HCT116 (cell line): ENCODE measurements at regions not wholly inside any gene's neighbourhood (a gene's known extent, or its start where the extent isn't known, plus 50 kb on each side); places are given as distances from the start of the nearest gene placed in this dataset.

ENCODE experiments used
- ATAC-seq: fragments of 200-7000 bp; cut with Tn5 transposase; 2 replicates; pipeline ENCODE4 v1.9.1; 2020; ENCODE audit warnings: mild to moderate bottlenecking, moderate library complexity
- BruUV-seq: library from RNA; stranded (reverse); fragments of 400-500 nt; replicated peaks from 2 replicates; lab custom pipeline; 2021; lab: Mats Ljungman, UMichigan
- CTCF ChIA-PET: fragments of 300-600 bp; sonication (Branson Sonifier 250); formaldehyde crosslinking; loops from one replicate; lab custom pipeline; 2021; ENCODE audit warnings: antibody characterized with exemption; lab: Charles Lee
- POLR2A ChIA-PET: fragments of 300-600, 350-600 bp; sonication (Branson Sonifier 250); formaldehyde crosslinking; loops from one replicate; lab custom pipeline; 2021; ENCODE audit warnings: antibody characterized with exemption; lab: Charles Lee
- RAD21 ChIA-PET, 2 experiments: fragments of 300-600 bp; sonication (Branson Sonifier 250); formaldehyde crosslinking; loops; one replicate each; lab custom pipeline; 2023; ENCODE audit warnings: low total read pairs in 2 of 2; ENCODE audit not compliant: uncharacterized antibody in 2 of 2, unreplicated experiment in 2 of 2, low non-redundant PET in 1 of 2; lab: Charles Lee
- DNase-seq: peaks from one replicate; pipeline ENCODE4 v3.0.0-alpha.2; 2010; ENCODE audit warnings: low read depth, low spot score
- H2AFZ ChIP-seq: fragments of 200-600 bp; shearing (Covaris generic), sonication (generic); 2 replicates; pipeline ENCODE4 v1.6.1; 2017; ENCODE audit warnings: low read depth, mixed run types, mixed read lengths, antibody characterized with exemption, low read length; ENCODE audit not compliant: poor library complexity, severe bottlenecking
- H3K27ac ChIP-seq: 2 replicates; pipeline ENCODE4 v1.5.1; 2012; ENCODE audit warnings: low read depth, low read length
- H3K27me3 ChIP-seq: fragments of 200-600 bp; sonication (generic); 2 replicates; pipeline ENCODE4 v1.6.1; 2016; ENCODE audit warnings: mixed run types, low read length, mixed read lengths; ENCODE audit not compliant: insufficient read depth
- H3K36me3 ChIP-seq, 2 experiments: fragments of 200-500 bp in 1 of 2; fragments of 200-600 bp in 1 of 2; sonication (Bioruptor generic) in 1 of 2; sonication (generic) in 1 of 2; 2 replicates each; pipeline versions ENCODE4 v1.5.1 to v1.6.1; 2014 to 2016; ENCODE audit warnings: low read length in 2 of 2, inconsistent platforms in 1 of 2, mixed read lengths in 1 of 2, mixed run types in 1 of 2; ENCODE audit not compliant: insufficient read depth in 2 of 2, control insufficient read depth in 1 of 2
- H3K4me1 ChIP-seq, 2 experiments: fragments of 200-600 bp in 1 of 2; sonication (generic) in 1 of 2; 2 replicates each; pipeline versions ENCODE4 v1.5.1 to v1.6.1; 2012 to 2017; ENCODE audit warnings: low read length in 2 of 2, inconsistent platforms in 1 of 2, mild to moderate bottlenecking in 1 of 2, mixed read lengths in 1 of 2, mixed run types in 1 of 2, moderate library complexity in 1 of 2; ENCODE audit not compliant: insufficient read depth in 2 of 2, control insufficient read depth in 1 of 2
- H3K4me2 ChIP-seq: fragments of 200-600 bp; sonication (generic); 2 replicates; pipeline ENCODE4 v1.6.1; 2017; ENCODE audit warnings: mixed run types, low read length, mixed read lengths
- H3K4me3 ChIP-seq, 2 experiments: fragments of 200-600 bp in 1 of 2; sonication (generic) in 1 of 2; replicated peaks in 1 of 2; 2 replicates each; pipeline ENCODE4 v1.5.1; 2011 to 2016; ENCODE audit warnings: low read length in 2 of 2, control low read depth in 1 of 2, low read depth in 1 of 2, mild to moderate bottlenecking in 1 of 2, mixed read lengths in 1 of 2, mixed run types in 1 of 2
- H3K79me2 ChIP-seq: fragments of 200-600 bp; sonication (generic); 2 replicates; pipeline ENCODE4 v1.6.1; 2017; ENCODE audit warnings: mild to moderate bottlenecking, mixed run types, low read length, moderate library complexity, mixed read lengths; ENCODE audit not compliant: insufficient read depth
- H3K9ac ChIP-seq: fragments of 200-600 bp; sonication (generic); 2 replicates; pipeline ENCODE4 v1.6.1; 2016; ENCODE audit warnings: low read length, mixed read lengths
- H3K9me2 ChIP-seq: fragments of 200-600 bp; sonication (generic), shearing (Covaris generic); 2 replicates; pipeline ENCODE4 v1.6.1; 2017; ENCODE audit warnings: mixed run types, mild to moderate bottlenecking, moderate library complexity; ENCODE audit not compliant: insufficient read depth
- H3K9me3 ChIP-seq, 2 experiments: fragments of 200-500 bp in 1 of 2; fragments of 200-600 bp in 1 of 2; sonication (Bioruptor generic) in 1 of 2; sonication (generic) in 1 of 2; 2 replicates each; pipeline ENCODE4 v1.6.1; 2014 to 2017; ENCODE audit warnings: low read length in 2 of 2, mixed read lengths in 2 of 2, inconsistent platforms in 1 of 2, low read depth in 1 of 2, mild to moderate bottlenecking in 1 of 2, mixed run types in 1 of 2, moderate library complexity in 1 of 2; ENCODE audit not compliant: control insufficient read depth in 1 of 2, insufficient read depth in 1 of 2
- H4K20me1 ChIP-seq: fragments of 200-600 bp; sonication (generic), shearing (Covaris generic); 2 replicates; pipeline ENCODE4 v1.6.1; 2017; ENCODE audit warnings: mixed run types, mild to moderate bottlenecking, moderate library complexity; ENCODE audit not compliant: insufficient read depth
- CEBPB ChIP-seq: IDR thresholded peaks from 2 replicates; pipeline ENCODE4 v1.6.1; 2012; ENCODE audit warnings: low read depth
- EGR1 ChIP-seq: IDR thresholded peaks from 2 replicates; pipeline ENCODE4 v1.6.1; 2012; ENCODE audit warnings: low read depth
- EZH2 ChIP-seq: fragments of 200-600 bp; sonication (generic); IDR thresholded peaks from 2 replicates; pipeline ENCODE4 v1.6.1; 2017; ENCODE audit warnings: antibody characterized with exemption, mixed run types
- EZH2phosphoT487 ChIP-seq: fragments of 200-600 bp; IDR thresholded peaks from 2 replicates; pipeline ENCODE4 v1.6.1; 2018; ENCODE audit warnings: antibody characterized with exemption, borderline replicate concordance
- FOSL1 ChIP-seq: IDR thresholded peaks from 2 replicates; pipeline ENCODE4 v1.6.1; 2012; ENCODE audit warnings: low read depth
- JUND ChIP-seq: IDR thresholded peaks from 2 replicates; pipeline ENCODE4 v1.6.1; 2012
- POLR2AphosphoS5 ChIP-seq: IDR thresholded peaks from 2 replicates; pipeline ENCODE4 v1.6.1; 2011; ENCODE audit warnings: mild to moderate bottlenecking, low read depth, low read length, moderate library complexity
- RAD21 ChIP-seq: IDR thresholded peaks from 2 replicates; pipeline ENCODE4 v1.6.1; 2012; ENCODE audit warnings: low read depth, mild to moderate bottlenecking
- YY1 ChIP-seq: IDR thresholded peaks from 2 replicates; pipeline ENCODE4 v1.6.1; 2011; ENCODE audit warnings: low read length, low read depth, moderate library complexity, mild to moderate bottlenecking; ENCODE audit not compliant: insufficient replicate concordance; ENCODE audit errors: extremely low read depth
- ZFX ChIP-seq: fragments of 450-650 bp; IDR thresholded peaks from 2 replicates; pipeline ENCODE4 v1.6.1; 2017
- intact Hi-C: fragments of 100-400 bp; cut with micrococcal nuclease; formaldehyde crosslinking; loops from 2 replicates; pipeline ENCODE4 v1.10.0; 2022
- TF ChIP-seq, protein P1 (sequence below): IDR thresholded peaks from 2 replicates; pipeline ENCODE4 v1.6.1; 2012
- TF ChIP-seq, protein P2 (sequence below): IDR thresholded peaks from 2 replicates; pipeline ENCODE4 v1.6.1; 2012
- TF ChIP-seq, protein P3 (sequence below): IDR thresholded peaks from 2 replicates; pipeline ENCODE4 v1.6.1; 2012; ENCODE audit warnings: low read depth
- TF ChIP-seq, protein P4 (sequence below), 3 experiments: fragments of 200-600 bp in 1 of 3; sonication (generic) in 1 of 3; IDR thresholded peaks in 2 of 3; conservative IDR thresholded peaks in 1 of 3; 2 replicates each; pipeline ENCODE4 v1.5.1; 2012 to 2017; ENCODE audit warnings: low read depth in 2 of 3, low read length in 2 of 3, antibody characterized with exemption in 1 of 3, borderline replicate concordance in 1 of 3, control low read depth in 1 of 3, mild to moderate bottlenecking in 1 of 3, mixed read lengths in 1 of 3, mixed run types in 1 of 3, moderate library complexity in 1 of 3; ENCODE audit not compliant: insufficient read depth in 1 of 3

- H3K27me3 ChIP-seq: no peaks in the 10 kb centered on the region
- no peaks in the 10 kb centered on the region for H3K9me3 ChIP-seq
- intact Hi-C loops: no loop called here
- H3K36me3 ChIP-seq: no peaks in the 10 kb centered on the region
- no peak for ATAC-seq
- DNase-seq: no peak
- H3K27ac ChIP-seq: no peak overlapping the region
- RAD21 ChIA-PET: no interaction called here
- H2AFZ ChIP-seq: no peak overlapping the region
- no peak overlapping the region for H3K9ac ChIP-seq
- POLR2A ChIA-PET: no interaction called here
- H3K4me3 ChIP-seq: no peak overlapping the region
- no peaks in the 10 kb centered on the region for H3K9me2 ChIP-seq
- no TSS peak for BruUV-seq
- CTCF ChIA-PET: no interaction called here
- no peaks in the 10 kb centered on the region for H4K20me1 ChIP-seq
- TF ChIP-seq, protein P1, sequence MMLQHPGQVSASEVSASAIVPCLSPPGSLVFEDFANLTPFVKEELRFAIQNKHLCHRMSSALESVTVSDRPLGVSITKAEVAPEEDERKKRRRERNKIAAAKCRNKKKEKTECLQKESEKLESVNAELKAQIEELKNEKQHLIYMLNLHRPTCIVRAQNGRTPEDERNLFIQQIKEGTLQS: no peak
- TF ChIP-seq ZFX (no peak), EZH2 (no peak), RAD21 (no peak), FOSL1 (no peak), POLR2AphosphoS5 (no peak), EGR1 (no peak), YY1 (no peak)
- TF ChIP-seq, protein P2, sequence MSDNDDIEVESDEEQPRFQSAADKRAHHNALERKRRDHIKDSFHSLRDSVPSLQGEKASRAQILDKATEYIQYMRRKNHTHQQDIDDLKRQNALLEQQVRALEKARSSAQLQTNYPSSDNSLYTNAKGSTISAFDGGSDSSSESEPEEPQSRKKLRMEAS: no peak
- no peaks in the 10 kb centered on the region for H3K4me1 ChIP-seq
- H3K79me2 ChIP-seq: no peaks in the 10 kb centered on the region
- H3K4me2 ChIP-seq: no peak overlapping the region
Observed at GRCh38 chr5:111606194-111606593, 93.9 kb upstream of the STARD4 start.

GRCh38 chr5:111603446-111603827, 91.1 kb upstream of the STARD4 start:
- ATAC-seq: no peak
- POLR2A ChIA-PET: no interaction called here

More at GRCh38 chr5:111603446-111603827, 91.1 kb upstream of the STARD4 start:
- Histone ChIP-seq H3K27ac (no peak overlapping the region), H3K36me3 (no peaks in the 10 kb centered on the region), H3K4me1 (no peaks in the 10 kb centered on the region), H3K4me2 (no peak overlapping the region), H3K9me2 (no peaks in the 10 kb centered on the region), H3K79me2 (no peaks in the 10 kb centered on the region), H3K9ac (no peak overlapping the region), H3K9me3 (no peaks in the 10 kb centered on the region), H4K20me1 (no peaks in the 10 kb centered on the region), H2AFZ (no peak overlapping the region), H3K4me3 (no peak overlapping the region), H3K27me3 (no peaks in the 10 kb centered on the region)
- CTCF ChIA-PET: no interaction called here
- intact Hi-C loops: no loop called here
- TF ChIP-seq FOSL1 (no peak), JUND (no peak), EGR1 (no peak), RAD21 (no peak), CEBPB (no peak), EZH2phosphoT487 (no peak), ZFX (no peak), POLR2AphosphoS5 (no peak)
- TF ChIP-seq, protein P2: no peak
- TF ChIP-seq, protein P3, sequence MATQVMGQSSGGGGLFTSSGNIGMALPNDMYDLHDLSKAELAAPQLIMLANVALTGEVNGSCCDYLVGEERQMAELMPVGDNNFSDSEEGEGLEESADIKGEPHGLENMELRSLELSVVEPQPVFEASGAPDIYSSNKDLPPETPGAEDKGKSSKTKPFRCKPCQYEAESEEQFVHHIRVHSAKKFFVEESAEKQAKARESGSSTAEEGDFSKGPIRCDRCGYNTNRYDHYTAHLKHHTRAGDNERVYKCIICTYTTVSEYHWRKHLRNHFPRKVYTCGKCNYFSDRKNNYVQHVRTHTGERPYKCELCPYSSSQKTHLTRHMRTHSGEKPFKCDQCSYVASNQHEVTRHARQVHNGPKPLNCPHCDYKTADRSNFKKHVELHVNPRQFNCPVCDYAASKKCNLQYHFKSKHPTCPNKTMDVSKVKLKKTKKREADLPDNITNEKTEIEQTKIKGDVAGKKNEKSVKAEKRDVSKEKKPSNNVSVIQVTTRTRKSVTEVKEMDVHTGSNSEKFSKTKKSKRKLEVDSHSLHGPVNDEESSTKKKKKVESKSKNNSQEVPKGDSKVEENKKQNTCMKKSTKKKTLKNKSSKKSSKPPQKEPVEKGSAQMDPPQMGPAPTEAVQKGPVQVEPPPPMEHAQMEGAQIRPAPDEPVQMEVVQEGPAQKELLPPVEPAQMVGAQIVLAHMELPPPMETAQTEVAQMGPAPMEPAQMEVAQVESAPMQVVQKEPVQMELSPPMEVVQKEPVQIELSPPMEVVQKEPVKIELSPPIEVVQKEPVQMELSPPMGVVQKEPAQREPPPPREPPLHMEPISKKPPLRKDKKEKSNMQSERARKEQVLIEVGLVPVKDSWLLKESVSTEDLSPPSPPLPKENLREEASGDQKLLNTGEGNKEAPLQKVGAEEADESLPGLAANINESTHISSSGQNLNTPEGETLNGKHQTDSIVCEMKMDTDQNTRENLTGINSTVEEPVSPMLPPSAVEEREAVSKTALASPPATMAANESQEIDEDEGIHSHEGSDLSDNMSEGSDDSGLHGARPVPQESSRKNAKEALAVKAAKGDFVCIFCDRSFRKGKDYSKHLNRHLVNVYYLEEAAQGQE: no peak
- TF ChIP-seq, protein P4, sequence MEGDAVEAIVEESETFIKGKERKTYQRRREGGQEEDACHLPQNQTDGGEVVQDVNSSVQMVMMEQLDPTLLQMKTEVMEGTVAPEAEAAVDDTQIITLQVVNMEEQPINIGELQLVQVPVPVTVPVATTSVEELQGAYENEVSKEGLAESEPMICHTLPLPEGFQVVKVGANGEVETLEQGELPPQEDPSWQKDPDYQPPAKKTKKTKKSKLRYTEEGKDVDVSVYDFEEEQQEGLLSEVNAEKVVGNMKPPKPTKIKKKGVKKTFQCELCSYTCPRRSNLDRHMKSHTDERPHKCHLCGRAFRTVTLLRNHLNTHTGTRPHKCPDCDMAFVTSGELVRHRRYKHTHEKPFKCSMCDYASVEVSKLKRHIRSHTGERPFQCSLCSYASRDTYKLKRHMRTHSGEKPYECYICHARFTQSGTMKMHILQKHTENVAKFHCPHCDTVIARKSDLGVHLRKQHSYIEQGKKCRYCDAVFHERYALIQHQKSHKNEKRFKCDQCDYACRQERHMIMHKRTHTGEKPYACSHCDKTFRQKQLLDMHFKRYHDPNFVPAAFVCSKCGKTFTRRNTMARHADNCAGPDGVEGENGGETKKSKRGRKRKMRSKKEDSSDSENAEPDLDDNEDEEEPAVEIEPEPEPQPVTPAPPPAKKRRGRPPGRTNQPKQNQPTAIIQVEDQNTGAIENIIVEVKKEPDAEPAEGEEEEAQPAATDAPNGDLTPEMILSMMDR (IDR thresholded peaks at IDR 0.05 in 2 of 3, conservative IDR thresholded peaks at IDR 0.05 in 1 of 3; ENCODE audit: borderline replicate concordance in 1 of 3, insufficient read depth in 1 of 3, low read depth in 2 of 3, low read length in 2 of 3): no peak
- TF ChIP-seq, protein P1: no peak
- DNase-seq: no peak
- no TSS peak for BruUV-seq
- RAD21 ChIA-PET: no interaction called here
